ENCODE measurements at regions not wholly inside any gene's neighbourhood (a gene's known extent, or its start where the extent isn't known, plus 50 kb on each side); places are given as distances from the start of the nearest gene placed in this dataset.

DNA sequence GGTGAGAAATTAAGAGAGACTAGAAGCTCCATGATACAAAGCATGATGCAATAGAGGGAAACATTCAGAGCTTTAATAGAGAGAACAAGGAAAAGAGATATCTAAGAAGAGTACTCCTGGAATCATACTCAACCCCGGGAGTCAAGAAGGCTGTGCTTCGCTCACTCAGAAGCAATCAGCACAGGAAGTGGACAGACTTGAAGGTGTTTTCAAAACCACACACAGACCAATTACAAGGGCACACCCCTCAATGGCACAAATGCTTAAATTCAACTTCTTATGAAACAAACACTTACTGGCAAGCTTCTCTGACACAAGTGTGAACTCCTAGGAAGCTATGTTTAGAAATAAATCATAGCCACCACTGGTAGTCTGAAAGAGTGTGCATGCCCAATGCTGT, 462.3 kb downstream of the GABRG2 start:
- no peaks in the 10 kb centered on the region for H3K27me3 ChIP-seq (ENCODE audit: low read length)
- H3K9ac ChIP-seq (ENCODE audit: low read length) = no peak overlapping the region
- H3K4me1 ChIP-seq (ENCODE audit: low read length) = no peaks in the 10 kb centered on the region
- no peaks in the 10 kb centered on the region; the same call in 1 of the 2 replicates for H3K36me3 ChIP-seq (ENCODE audit: insufficient read depth, low read length)
- H3K4me2 ChIP-seq (ENCODE audit: low read depth, low read length, poor library complexity, severe bottlenecking) = no peak overlapping the region
- no peak for DNase-seq
- H3K27ac ChIP-seq (ENCODE audit: low read length) = no peak overlapping the region
- H2AFZ ChIP-seq (ENCODE audit: low read length) = no peak overlapping the region
- no peak overlapping the region for H3K4me3 ChIP-seq (ENCODE audit: low read length)
- peaks cover 39% of the 10 kb centered on the region for H3K9me3 ChIP-seq (ENCODE audit: low read length)
- H3K79me2 ChIP-seq (ENCODE audit: low read length) = no peaks in the 10 kb centered on the region
- no peaks in the 10 kb centered on the region for H3K9me2 ChIP-seq (replicated peaks; ENCODE audit: insufficient read depth, low read length)
- H4K20me1 ChIP-seq (ENCODE audit: insufficient read depth, low read depth, low read length) = no peaks in the 10 kb centered on the region

DNA sequence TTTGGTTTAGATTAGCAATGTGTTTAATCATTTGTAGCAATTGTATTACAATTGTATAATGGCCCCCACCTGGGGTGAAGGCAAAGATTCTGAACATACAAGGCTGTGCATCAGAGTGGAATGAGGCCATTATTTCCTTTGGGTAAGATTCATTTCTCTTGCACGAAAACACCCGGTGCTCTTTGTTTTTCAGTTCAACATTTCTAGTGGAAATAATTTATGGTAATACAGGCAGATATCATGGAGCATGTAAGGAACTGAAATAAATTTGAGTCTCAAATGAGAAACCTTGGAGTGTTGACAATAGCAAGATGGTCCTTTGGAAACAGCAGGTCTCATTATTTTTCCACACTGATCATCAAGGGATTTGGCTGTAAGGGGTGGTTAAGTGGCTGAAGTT, 475.9 kb downstream of the GABRG2 start:
- H3K36me3 ChIP-seq (ENCODE audit: insufficient read depth, low read length) = no peaks in the 10 kb centered on the region
- no peak overlapping the region for H2AFZ ChIP-seq (ENCODE audit: low read length)
- H3K27ac ChIP-seq (ENCODE audit: low read length) = no peak overlapping the region
- no peaks in the 10 kb centered on the region for H3K27me3 ChIP-seq (ENCODE audit: low read length)
- no peak overlapping the region for H3K4me3 ChIP-seq (ENCODE audit: low read length)
- no peaks in the 10 kb centered on the region for H4K20me1 ChIP-seq (ENCODE audit: insufficient read depth, low read depth, low read length)
- no peak for DNase-seq
- H3K9ac ChIP-seq (ENCODE audit: low read length) = no peak overlapping the region
- H3K4me2 ChIP-seq (ENCODE audit: low read depth, low read length, poor library complexity, severe bottlenecking) = no peak overlapping the region
- H3K79me2 ChIP-seq (ENCODE audit: low read length) = no peaks in the 10 kb centered on the region
- H3K4me1 ChIP-seq (ENCODE audit: low read length) = no peaks in the 10 kb centered on the region
- H3K9me3 ChIP-seq (ENCODE audit: low read length) = no peaks in the 10 kb centered on the region; the same call in 1 of the 2 replicates
- no peaks in the 10 kb centered on the region for H3K9me2 ChIP-seq (replicated peaks; ENCODE audit: insufficient read depth, low read length)

DNA sequence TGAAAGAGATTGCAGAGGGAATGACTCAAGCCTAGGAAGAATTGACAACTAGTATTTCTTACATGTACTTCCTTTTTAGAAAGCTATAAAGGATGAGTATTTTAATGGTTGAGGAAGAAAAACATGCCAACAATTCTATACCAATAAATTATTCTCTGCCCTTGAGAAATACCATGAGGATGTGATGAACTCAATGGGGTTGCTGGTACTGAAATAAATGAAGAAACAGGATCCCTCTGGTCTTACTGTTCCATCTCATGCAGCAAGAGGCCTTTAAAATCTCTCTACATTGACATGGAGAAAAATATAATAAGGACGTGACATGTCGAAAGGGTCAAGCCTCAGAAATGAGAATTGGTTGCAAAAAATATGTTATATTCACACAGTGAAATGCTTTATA, 477.3 kb downstream of the GABRG2 start:
- no peak overlapping the region for H3K4me2 ChIP-seq (ENCODE audit: low read depth, low read length, poor library complexity, severe bottlenecking)
- H3K9me2 ChIP-seq (replicated peaks; ENCODE audit: insufficient read depth, low read length) = no peaks in the 10 kb centered on the region
- H3K4me1 ChIP-seq (ENCODE audit: low read length) = no peaks in the 10 kb centered on the region
- H3K9me3 ChIP-seq (ENCODE audit: low read length) = no peaks in the 10 kb centered on the region; the same call in 1 of the 2 replicates
- H3K4me3 ChIP-seq (ENCODE audit: low read length) = no peak overlapping the region
- H3K36me3 ChIP-seq (ENCODE audit: insufficient read depth, low read length) = no peaks in the 10 kb centered on the region
- H2AFZ ChIP-seq (ENCODE audit: low read length) = no peak overlapping the region
- H3K79me2 ChIP-seq (ENCODE audit: low read length) = no peaks in the 10 kb centered on the region
- no peak overlapping the region for H3K27ac ChIP-seq (ENCODE audit: low read length)
- H3K27me3 ChIP-seq (ENCODE audit: low read length) = no peaks in the 10 kb centered on the region
- H3K9ac ChIP-seq (ENCODE audit: low read length) = no peak overlapping the region
- no peak for DNase-seq
- no peaks in the 10 kb centered on the region for H4K20me1 ChIP-seq (ENCODE audit: insufficient read depth, low read depth, low read length)

DNA sequence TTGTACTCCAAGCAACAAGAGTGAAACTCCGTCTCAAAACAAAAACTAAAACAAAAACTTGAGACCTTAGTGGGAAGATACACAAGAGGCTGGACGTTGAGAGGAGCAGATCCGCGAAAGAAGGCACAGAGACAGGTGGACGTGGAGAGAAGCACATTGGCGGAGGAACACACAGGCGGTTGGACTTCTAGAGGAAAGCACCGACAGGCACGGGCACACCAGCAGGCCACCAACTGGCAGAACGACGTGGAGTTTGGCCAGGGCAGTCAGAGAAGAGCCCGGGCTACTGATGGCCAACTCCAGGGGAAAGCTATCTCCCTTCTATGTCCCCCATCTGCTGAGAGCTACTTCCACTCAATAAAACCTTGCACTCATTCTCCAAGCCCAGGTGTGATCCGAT, 482.7 kb downstream of the GABRG2 start:
- no peaks in the 10 kb centered on the region for H3K79me2 ChIP-seq (ENCODE audit: low read length)
- no peaks in the 10 kb centered on the region for H3K27me3 ChIP-seq (ENCODE audit: low read length)
- H3K4me3 ChIP-seq (ENCODE audit: low read length) = no peak overlapping the region
- no peaks in the 10 kb centered on the region for H4K20me1 ChIP-seq (ENCODE audit: insufficient read depth, low read depth, low read length)
- no peak overlapping the region for H3K27ac ChIP-seq (ENCODE audit: low read length)
- H3K36me3 ChIP-seq (ENCODE audit: insufficient read depth, low read length) = no peaks in the 10 kb centered on the region
- no peak overlapping the region for H3K9ac ChIP-seq (ENCODE audit: low read length)
- no peak for DNase-seq
- no peaks in the 10 kb centered on the region for H3K4me1 ChIP-seq (ENCODE audit: low read length)
- peaks cover 2% of the 10 kb centered on the region; the same call in 1 of the 2 replicates for H3K9me3 ChIP-seq (ENCODE audit: low read length)
- no peak overlapping the region for H2AFZ ChIP-seq (ENCODE audit: low read length)
- no peaks in the 10 kb centered on the region for H3K9me2 ChIP-seq (replicated peaks; ENCODE audit: insufficient read depth, low read length)
- H3K4me2 ChIP-seq (ENCODE audit: low read depth, low read length, poor library complexity, severe bottlenecking) = no peak overlapping the region

DNA sequence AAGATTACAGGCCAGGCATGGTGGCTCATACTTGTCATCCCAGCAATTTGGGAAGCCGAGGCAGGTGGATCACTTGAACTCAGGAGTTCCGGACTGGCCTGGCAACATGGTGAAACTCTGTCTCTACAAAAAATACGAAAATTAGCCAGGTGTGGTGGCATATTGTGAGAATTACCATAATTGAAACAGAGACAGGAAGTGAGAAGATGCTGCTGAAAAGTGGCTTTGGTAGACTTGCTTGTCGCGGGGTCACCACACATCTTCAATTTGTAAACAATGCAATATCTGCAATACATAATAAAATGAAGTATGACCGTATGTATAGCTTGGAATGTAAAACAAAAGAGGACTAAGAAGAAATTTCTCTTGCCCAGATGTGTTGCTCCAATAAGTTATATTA, 490.5 kb downstream of the GABRG2 start:
- Histone ChIP-seq H4K20me1 (ENCODE audit: insufficient read depth, low read depth, low read length) (no peaks in the 10 kb centered on the region), H3K4me3 (ENCODE audit: low read length) (no peak overlapping the region), H3K27ac (ENCODE audit: low read length) (no peak overlapping the region), H3K4me2 (ENCODE audit: low read depth, low read length, poor library complexity, severe bottlenecking) (no peak overlapping the region), H3K79me2 (ENCODE audit: low read length) (no peaks in the 10 kb centered on the region), H3K9ac (ENCODE audit: low read length) (no peak overlapping the region), H3K9me2 (replicated peaks; ENCODE audit: insufficient read depth, low read length) (no peaks in the 10 kb centered on the region), H3K36me3 (ENCODE audit: insufficient read depth, low read length) (no peaks in the 10 kb centered on the region), H3K4me1 (ENCODE audit: low read length) (no peaks in the 10 kb centered on the region), H3K9me3 (ENCODE audit: low read length) (peaks cover 24% of the 10 kb centered on the region), H2AFZ (ENCODE audit: low read length) (no peak overlapping the region), H3K27me3 (ENCODE audit: low read length) (no peaks in the 10 kb centered on the region)
- no peak for DNase-seq

DNA sequence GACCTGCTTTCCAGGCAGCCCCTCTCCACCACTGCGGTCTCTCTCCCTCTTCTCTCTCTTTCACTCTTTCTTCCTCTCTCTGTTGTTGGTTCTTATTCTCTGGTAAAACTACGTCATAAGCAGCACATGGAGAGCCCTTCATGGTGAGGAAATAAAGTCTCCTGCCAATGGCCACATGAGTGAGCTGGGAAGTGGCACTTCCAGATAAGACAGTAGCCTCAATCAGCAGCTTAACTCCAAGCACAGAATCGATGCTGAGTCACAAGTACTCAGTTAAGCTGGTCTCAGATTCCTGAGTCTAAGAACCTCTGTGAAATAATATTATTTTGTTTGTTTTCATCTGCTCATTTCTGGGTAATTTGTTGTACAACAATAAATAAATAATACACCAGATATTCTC, 500.1 kb downstream of the GABRG2 start:
- Histone ChIP-seq H3K27ac (ENCODE audit: low read length) (no peak overlapping the region), H3K4me1 (ENCODE audit: low read length) (no peaks in the 10 kb centered on the region)

DNA sequence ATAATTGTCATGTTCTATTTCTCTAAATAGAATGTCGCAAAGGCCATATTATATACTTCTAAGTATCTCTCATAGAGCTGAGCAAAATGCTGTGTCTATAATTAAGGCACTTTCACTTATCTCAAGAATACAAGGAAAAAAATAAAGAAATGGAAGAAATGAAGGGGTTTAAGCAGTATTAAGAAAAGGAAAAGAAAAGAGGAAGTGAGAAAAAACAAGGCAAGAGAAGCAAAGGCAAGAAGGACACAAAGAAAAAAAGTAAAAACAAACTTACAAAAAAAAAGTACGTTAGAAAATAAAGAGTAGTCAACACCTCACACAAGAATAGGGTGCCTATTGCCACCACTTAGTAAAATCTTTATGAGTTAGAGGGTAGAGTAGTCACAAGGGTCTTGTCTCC, 506.2 kb downstream of the GABRG2 start:
- Histone ChIP-seq H3K27ac (ENCODE audit: low read length) (no peak overlapping the region), H3K9me3 (ENCODE audit: low read length) (no peaks in the 10 kb centered on the region; the same call in 1 of the 2 replicates), H4K20me1 (ENCODE audit: insufficient read depth, low read depth, low read length) (no peaks in the 10 kb centered on the region), H2AFZ (ENCODE audit: low read length) (no peak overlapping the region), H3K9me2 (replicated peaks; ENCODE audit: insufficient read depth, low read length) (no peaks in the 10 kb centered on the region; the same call in 1 of the 2 replicates), H3K4me1 (ENCODE audit: low read length) (no peaks in the 10 kb centered on the region), H3K9ac (ENCODE audit: low read length) (no peak overlapping the region), H3K79me2 (ENCODE audit: low read length) (no peaks in the 10 kb centered on the region), H3K27me3 (ENCODE audit: low read length) (no peaks in the 10 kb centered on the region), H3K36me3 (ENCODE audit: insufficient read depth, low read length) (no peaks in the 10 kb centered on the region), H3K4me2 (ENCODE audit: low read depth, low read length, poor library complexity, severe bottlenecking) (no peak overlapping the region), H3K4me3 (ENCODE audit: low read length) (no peak overlapping the region)
- no peak for DNase-seq

More for the DNA sequence above, 500.1 kb downstream of the GABRG2 start:
- no peak overlapping the region for H3K4me3 ChIP-seq (ENCODE audit: low read length)
- no peaks in the 10 kb centered on the region; the same call in 1 of the 2 replicates for H3K9me2 ChIP-seq (replicated peaks; ENCODE audit: insufficient read depth, low read length)
- no peak overlapping the region for H3K9ac ChIP-seq (ENCODE audit: low read length)
- H4K20me1 ChIP-seq (ENCODE audit: insufficient read depth, low read depth, low read length) = no peaks in the 10 kb centered on the region
- no peak overlapping the region for H2AFZ ChIP-seq (ENCODE audit: low read length)
- no peaks in the 10 kb centered on the region for H3K27me3 ChIP-seq (ENCODE audit: low read length)
- DNase-seq = no peak
- peaks cover 10% of the 10 kb centered on the region; the same call in 1 of the 2 replicates for H3K9me3 ChIP-seq (ENCODE audit: low read length)
- H3K79me2 ChIP-seq (ENCODE audit: low read length) = no peaks in the 10 kb centered on the region
- H3K4me2 ChIP-seq (ENCODE audit: low read depth, low read length, poor library complexity, severe bottlenecking) = no peak overlapping the region
- H3K36me3 ChIP-seq (ENCODE audit: insufficient read depth, low read length) = no peaks in the 10 kb centered on the region

DNA sequence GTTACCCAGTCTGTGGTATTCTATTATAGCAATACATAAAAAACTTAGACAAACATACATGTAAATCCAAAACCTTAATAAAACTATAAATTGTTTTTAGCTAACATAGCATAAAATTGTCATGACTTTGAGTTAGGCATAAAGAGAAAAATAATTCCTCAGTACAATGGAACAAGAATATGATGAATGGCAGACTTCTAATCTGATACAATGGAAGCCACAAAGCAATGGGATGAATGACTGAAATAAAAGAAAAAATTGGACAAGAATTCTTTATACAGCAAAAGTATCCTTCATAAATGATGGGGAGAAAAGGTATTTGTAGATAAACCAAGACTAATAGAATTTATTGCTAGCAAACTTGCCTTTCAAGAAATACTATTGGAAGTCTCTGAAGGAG, 524.2 kb downstream of the GABRG2 start:
- H3K9me3 ChIP-seq (ENCODE audit: low read length) = peaks cover 10% of the 10 kb centered on the region; the same call in 1 of the 2 replicates
- H3K79me2 ChIP-seq (ENCODE audit: low read length) = no peaks in the 10 kb centered on the region
- no peaks in the 10 kb centered on the region for H4K20me1 ChIP-seq (ENCODE audit: insufficient read depth, low read depth, low read length)
- no peak for DNase-seq
- H3K36me3 ChIP-seq (ENCODE audit: insufficient read depth, low read length) = no peaks in the 10 kb centered on the region
- H3K27me3 ChIP-seq (ENCODE audit: low read length) = no peaks in the 10 kb centered on the region
- no peak overlapping the region for H2AFZ ChIP-seq (ENCODE audit: low read length)
- no peak overlapping the region for H3K4me2 ChIP-seq (ENCODE audit: low read depth, low read length, poor library complexity, severe bottlenecking)
- H3K27ac ChIP-seq (ENCODE audit: low read length) = no peak overlapping the region
- H3K4me1 ChIP-seq (ENCODE audit: low read length) = no peaks in the 10 kb centered on the region
- H3K9me2 ChIP-seq (replicated peaks; ENCODE audit: insufficient read depth, low read length) = no peaks in the 10 kb centered on the region
- H3K4me3 ChIP-seq (ENCODE audit: low read length) = no peak overlapping the region
- H3K9ac ChIP-seq (ENCODE audit: low read length) = no peak overlapping the region

DNA sequence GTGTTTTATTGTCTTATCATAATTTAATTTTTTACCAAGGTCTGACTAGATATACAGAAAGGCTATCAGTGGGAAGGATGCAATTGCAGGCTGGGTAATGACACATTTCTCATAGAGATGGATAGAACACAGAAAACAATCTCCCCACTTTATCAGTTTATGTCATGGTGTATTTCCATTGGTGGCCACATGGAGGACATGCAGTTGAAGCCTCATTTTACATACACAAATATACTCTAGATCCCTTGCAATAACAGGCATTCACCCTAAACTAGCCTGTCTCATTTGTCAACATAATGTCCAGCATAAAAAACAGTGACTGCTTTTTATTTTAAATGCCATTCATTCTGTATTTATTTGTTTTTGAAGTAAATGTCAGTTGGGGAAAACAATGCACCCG, 526.3 kb downstream of the GABRG2 start:
- Histone ChIP-seq H3K4me1 (ENCODE audit: low read length) (no peaks in the 10 kb centered on the region), H3K36me3 (ENCODE audit: insufficient read depth, low read length) (no peaks in the 10 kb centered on the region)
- no peak for DNase-seq

More for the DNA sequence above, 526.3 kb downstream of the GABRG2 start:
- no peak overlapping the region for H3K9ac ChIP-seq (ENCODE audit: low read length)
- H3K4me2 ChIP-seq (ENCODE audit: low read depth, low read length, poor library complexity, severe bottlenecking) = no peak overlapping the region
- H4K20me1 ChIP-seq (ENCODE audit: insufficient read depth, low read depth, low read length) = no peaks in the 10 kb centered on the region
- H2AFZ ChIP-seq (ENCODE audit: low read length) = no peak overlapping the region
- H3K9me3 ChIP-seq (ENCODE audit: low read length) = peaks cover 10% of the 10 kb centered on the region; the same call in 1 of the 2 replicates
- no peaks in the 10 kb centered on the region for H3K27me3 ChIP-seq (ENCODE audit: low read length)
- no peaks in the 10 kb centered on the region; the same call in 1 of the 2 replicates for H3K9me2 ChIP-seq (replicated peaks; ENCODE audit: insufficient read depth, low read length)
- no peaks in the 10 kb centered on the region for H3K79me2 ChIP-seq (ENCODE audit: low read length)
- no peak overlapping the region for H3K27ac ChIP-seq (ENCODE audit: low read length)
- no peak overlapping the region for H3K4me3 ChIP-seq (ENCODE audit: low read length)

Data from Karpas-422 (cell line).